ENCODE measurements at regions not wholly inside any gene's neighbourhood (a gene's known extent, or its start where the extent isn't known, plus 50 kb on each side); places are given as distances from the start of the nearest gene placed in this dataset.

DNA sequence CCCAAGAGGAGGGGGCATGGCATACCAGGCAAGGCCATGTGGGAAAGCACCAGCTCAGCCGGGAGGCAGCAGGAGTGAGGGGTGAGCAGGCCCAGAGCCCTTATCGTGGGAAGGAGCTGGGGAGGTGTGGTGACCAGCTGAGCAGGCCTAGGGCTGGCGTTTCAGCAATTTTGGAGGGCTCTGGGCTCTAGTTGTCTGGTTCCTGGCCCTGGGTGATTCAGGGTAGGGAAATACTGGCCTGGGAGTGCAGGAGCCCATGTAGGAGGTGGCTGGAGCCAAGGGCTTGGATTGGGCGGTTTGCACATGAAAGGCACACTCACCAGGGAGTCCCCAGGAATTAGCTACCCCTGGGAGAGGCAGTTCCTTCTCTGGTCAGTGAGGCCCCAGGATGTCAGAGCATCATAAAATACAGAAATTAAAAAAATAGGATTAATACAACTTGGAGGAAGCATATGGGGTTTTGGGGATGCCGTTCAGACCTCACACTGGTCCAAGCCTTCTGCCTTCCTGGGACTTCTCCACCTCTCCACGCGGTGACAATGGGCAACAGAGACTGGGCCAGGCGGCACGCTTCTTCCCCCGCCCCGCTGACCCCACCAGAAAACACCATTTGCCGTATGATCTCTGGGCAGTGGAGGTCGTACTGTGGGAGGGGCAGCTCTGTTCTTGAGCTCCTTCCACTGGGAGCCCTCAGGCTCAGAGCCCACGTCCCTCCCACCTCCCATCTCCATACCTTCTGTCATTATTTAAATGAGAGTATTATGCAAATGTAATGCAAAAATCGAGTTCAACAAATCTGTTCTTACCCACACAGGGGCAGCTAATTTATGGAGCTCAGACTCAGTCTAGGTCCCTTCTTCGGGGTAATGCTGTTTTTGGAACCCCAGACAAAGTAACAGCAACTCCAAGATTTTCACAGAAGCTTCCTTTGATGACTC lies 133.0 kb upstream of the FAM20C start:
- TF ChIP-seq, protein P1, sequence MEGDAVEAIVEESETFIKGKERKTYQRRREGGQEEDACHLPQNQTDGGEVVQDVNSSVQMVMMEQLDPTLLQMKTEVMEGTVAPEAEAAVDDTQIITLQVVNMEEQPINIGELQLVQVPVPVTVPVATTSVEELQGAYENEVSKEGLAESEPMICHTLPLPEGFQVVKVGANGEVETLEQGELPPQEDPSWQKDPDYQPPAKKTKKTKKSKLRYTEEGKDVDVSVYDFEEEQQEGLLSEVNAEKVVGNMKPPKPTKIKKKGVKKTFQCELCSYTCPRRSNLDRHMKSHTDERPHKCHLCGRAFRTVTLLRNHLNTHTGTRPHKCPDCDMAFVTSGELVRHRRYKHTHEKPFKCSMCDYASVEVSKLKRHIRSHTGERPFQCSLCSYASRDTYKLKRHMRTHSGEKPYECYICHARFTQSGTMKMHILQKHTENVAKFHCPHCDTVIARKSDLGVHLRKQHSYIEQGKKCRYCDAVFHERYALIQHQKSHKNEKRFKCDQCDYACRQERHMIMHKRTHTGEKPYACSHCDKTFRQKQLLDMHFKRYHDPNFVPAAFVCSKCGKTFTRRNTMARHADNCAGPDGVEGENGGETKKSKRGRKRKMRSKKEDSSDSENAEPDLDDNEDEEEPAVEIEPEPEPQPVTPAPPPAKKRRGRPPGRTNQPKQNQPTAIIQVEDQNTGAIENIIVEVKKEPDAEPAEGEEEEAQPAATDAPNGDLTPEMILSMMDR (IDR thresholded peaks at IDR 0.05; ENCODE audit: insufficient read depth, low read depth, low read length): no peak
- no peak for TF ChIP-seq EZH2 (IDR thresholded peaks at IDR 0.05; ENCODE audit: insufficient read depth, low read length)
